SK-N-SH (cell line): ENCODE measurements at regions not wholly inside any gene's neighbourhood (a gene's known extent, or its start where the extent isn't known, plus 50 kb on each side); places are given as distances from the start of the nearest gene placed in this dataset.

ENCODE experiments used
- CTCF ChIA-PET: fragments of 300-600, 350-600 bp; formaldehyde crosslinking; extraction: SDS; loops from one replicate; lab custom pipeline; 2021; lab: Yijun Ruan, JAX
- POLR2A ChIA-PET: fragments of 350-600 bp; sonication (Branson Sonifier 250); formaldehyde crosslinking; extraction: SDS; loops from one replicate; lab custom pipeline; 2020; ENCODE audit warnings: antibody characterized with exemption, inconsistent platforms; lab: Yijun Ruan, JAX
- DNase-seq: peaks from one replicate; pipeline ENCODE4 v3.0.0; 2012
- H2AFZ ChIP-seq: fragments of 200-600 bp; sonication (generic); 2 replicates; pipeline ENCODE4 v1.8.1; 2016; ENCODE audit warnings: antibody characterized with exemption, mild to moderate bottlenecking, low read depth
- H3F3A ChIP-seq: fragments of 200-600 bp; sonication (generic); replicated peaks from 2 replicates; pipeline ENCODE3; 2016; ENCODE audit warnings: antibody characterized with exemption, mild to moderate bottlenecking; ENCODE audit not compliant: insufficient read depth
- H3K27ac ChIP-seq, 2 experiments: fragments of 200-500 bp in 1 of 2; fragments of 200-600 bp in 1 of 2; sonication (Bioruptor generic) in 1 of 2; sonication (generic), shearing (Covaris generic) in 1 of 2; 2 replicates each; pipeline versions ENCODE4 v1.5.1 to v1.6.1; 2014 to 2016; ENCODE audit warnings: low read depth in 2 of 2, inconsistent platforms in 1 of 2, low read length in 1 of 2, mild to moderate bottlenecking in 1 of 2, mixed read lengths in 1 of 2
- H3K27me3 ChIP-seq: fragments of 200-600 bp; sonication (generic), shearing (Covaris generic); 2 replicates; pipeline ENCODE4 v1.6.1; 2016; ENCODE audit warnings: mixed run types; ENCODE audit not compliant: insufficient read depth
- H3K36me3 ChIP-seq, 2 experiments: fragments of 200-500 bp in 1 of 2; fragments of 200-600 bp in 1 of 2; sonication (Bioruptor generic) in 1 of 2; sonication (generic) in 1 of 2; replicated peaks in 1 of 2; 2 replicates each; pipeline versions ENCODE3 to v1.5.1; 2014 to 2016; ENCODE audit warnings: low read length in 1 of 2, mild to moderate bottlenecking in 1 of 2; ENCODE audit not compliant: insufficient read depth in 2 of 2, control insufficient read depth in 1 of 2
- H3K4me1 ChIP-seq, 2 experiments: fragments of 200-500 bp in 1 of 2; fragments of 200-600 bp in 1 of 2; sonication (Bioruptor generic) in 1 of 2; sonication (generic), shearing (Covaris generic) in 1 of 2; 2 replicates each; pipeline versions ENCODE4 v1.5.1 to v1.6.1; 2014 to 2016; ENCODE audit warnings: low read depth in 1 of 2, low read length in 1 of 2, mixed run types in 1 of 2; ENCODE audit not compliant: insufficient read depth in 2 of 2, control insufficient read depth in 1 of 2
- H3K4me2 ChIP-seq: fragments of 200-600 bp; sonication (generic), shearing (Covaris generic); 2 replicates; pipeline ENCODE4 v1.6.1; 2017; ENCODE audit warnings: mixed run types
- H3K4me3 ChIP-seq, 2 experiments: fragments of 200-500 bp in 1 of 2; fragments of 200-600 bp in 1 of 2; sonication (Bioruptor generic) in 1 of 2; sonication (generic), shearing (Covaris generic) in 1 of 2; 2 replicates each; pipeline versions ENCODE4 v1.5.1 to v1.8.1; 2014 to 2016; ENCODE audit warnings: low read depth in 2 of 2, inconsistent platforms in 1 of 2, low read length in 1 of 2, mild to moderate bottlenecking in 1 of 2, mixed read lengths in 1 of 2, moderate library complexity in 1 of 2
- H3K79me2 ChIP-seq: fragments of 200-600 bp; sonication (generic); 2 replicates; pipeline ENCODE4 v1.8.1; 2017; ENCODE audit warnings: mild to moderate bottlenecking; ENCODE audit not compliant: insufficient read depth
- H3K9ac ChIP-seq: fragments of 200-600 bp; sonication (generic); 2 replicates; pipeline ENCODE4 v1.6.1; 2017; ENCODE audit warnings: mixed run types
- H3K9me2 ChIP-seq: fragments of 200-600 bp; sonication (generic); 2 replicates; pipeline ENCODE4 v1.6.1; 2017; ENCODE audit warnings: mixed run types
- H3K9me3 ChIP-seq: fragments of 200-600 bp; sonication (generic); 2 replicates; pipeline ENCODE4 v1.6.1; 2017; ENCODE audit warnings: mixed run types, mild to moderate bottlenecking, moderate library complexity
- H4K20me1 ChIP-seq: fragments of 200-600 bp; sonication (generic); 2 replicates; pipeline ENCODE4 v1.6.1; 2017; ENCODE audit warnings: mild to moderate bottlenecking, mixed run types; ENCODE audit not compliant: insufficient read depth
- CHD2 ChIP-seq: fragments of 150-350 bp; IDR thresholded peaks from 2 replicates; pipeline ENCODE4 v1.6.1; 2018; ENCODE audit warnings: low read length; ENCODE audit not compliant: partially characterized antibody
- CTCF ChIP-seq: fragments of 200-600 bp; sonication (generic); IDR thresholded peaks from 2 replicates; pipeline ENCODE4 v1.6.1; 2017; ENCODE audit warnings: antibody characterized with exemption, mild to moderate bottlenecking, moderate library complexity
- FOSL2 ChIP-seq: IDR thresholded peaks from 2 replicates; pipeline ENCODE4 v1.4.0; 2012; ENCODE audit warnings: low read depth, mild to moderate bottlenecking, moderate library complexity, borderline replicate concordance
- GATA2 ChIP-seq: sonication (generic); formaldehyde crosslinking; IDR thresholded peaks from 2 replicates; pipeline ENCODE4 v1.5.0; 2020; ENCODE audit warnings: mild to moderate bottlenecking, missing genetic modification reagents
- JUND ChIP-seq: IDR thresholded peaks from 2 replicates; pipeline ENCODE4 v1.4.0; 2012
- NRF1 ChIP-seq: IDR thresholded peaks from 2 replicates; pipeline ENCODE4 v1.6.1; 2012; ENCODE audit warnings: low read depth, mild to moderate bottlenecking, low read length
- PBX3 ChIP-seq: IDR thresholded peaks from 2 replicates; pipeline ENCODE4; 2012
- RXRA ChIP-seq: IDR thresholded peaks from 2 replicates; pipeline ENCODE4 v1.4.0; 2012; ENCODE audit warnings: low read depth, mild to moderate bottlenecking, borderline replicate concordance
- TAF1 ChIP-seq: IDR thresholded peaks from 2 replicates; pipeline ENCODE4 v1.6.1; 2012; ENCODE audit warnings: low read depth, mild to moderate bottlenecking, low read length, moderate library complexity, borderline replicate concordance
- TCF12 ChIP-seq: IDR thresholded peaks from 2 replicates; pipeline ENCODE4 v1.4.0; 2012
- YY1 ChIP-seq: IDR thresholded peaks from 2 replicates; pipeline ENCODE4 v1.4.0; 2012; ENCODE audit warnings: low read depth, mild to moderate bottlenecking
- ZBTB33 ChIP-seq: IDR thresholded peaks from 2 replicates; pipeline ENCODE4 v1.4.0; 2012; ENCODE audit warnings: low read depth, borderline replicate concordance
- WGBS: methylation state at CpG from one replicate; pipeline ENCODE4 v1.1.6; 2017; ENCODE audit warnings: low lambda C conversion rate; 5-methylcytosine and 5-hydroxymethylcytosine counted together
- TF ChIP-seq, protein P1 (sequence below): fragments of 150-350 bp; IDR thresholded peaks from 2 replicates; pipeline ENCODE4 v1.6.1; 2016; ENCODE audit warnings: mild to moderate bottlenecking, low read depth, low read length

DNA sequence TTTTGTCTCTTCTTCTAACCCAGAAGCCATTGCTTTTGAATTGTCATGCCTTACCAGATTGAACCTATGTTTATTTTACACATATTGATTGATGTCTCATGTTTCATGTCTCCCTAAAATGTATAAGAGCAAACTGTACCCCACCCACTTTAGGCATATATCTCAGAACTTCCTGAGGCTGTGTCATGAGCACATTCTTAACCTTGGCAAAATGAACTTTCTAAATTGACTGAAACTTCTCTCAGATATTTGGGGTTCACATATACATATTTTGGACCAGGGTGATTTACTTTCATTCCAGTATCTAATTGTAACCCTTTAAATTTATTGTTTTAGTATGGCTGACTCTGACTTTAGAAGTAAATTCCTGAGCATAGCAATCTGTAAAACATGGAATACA lies 723.9 kb upstream of the PCDH20 start (continued):
- TF ChIP-seq, protein P1, sequence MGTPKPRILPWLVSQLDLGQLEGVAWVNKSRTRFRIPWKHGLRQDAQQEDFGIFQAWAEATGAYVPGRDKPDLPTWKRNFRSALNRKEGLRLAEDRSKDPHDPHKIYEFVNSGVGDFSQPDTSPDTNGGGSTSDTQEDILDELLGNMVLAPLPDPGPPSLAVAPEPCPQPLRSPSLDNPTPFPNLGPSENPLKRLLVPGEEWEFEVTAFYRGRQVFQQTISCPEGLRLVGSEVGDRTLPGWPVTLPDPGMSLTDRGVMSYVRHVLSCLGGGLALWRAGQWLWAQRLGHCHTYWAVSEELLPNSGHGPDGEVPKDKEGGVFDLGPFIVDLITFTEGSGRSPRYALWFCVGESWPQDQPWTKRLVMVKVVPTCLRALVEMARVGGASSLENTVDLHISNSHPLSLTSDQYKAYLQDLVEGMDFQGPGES = no peak
- no peak for TF ChIP-seq YY1
- no peak for TF ChIP-seq PBX3
- TF ChIP-seq RXRA = no peak
- TF ChIP-seq TCF12 = no peak
- TF ChIP-seq NRF1 = no peak
- TF ChIP-seq, all 33 proteins: peak for 0

DNA sequence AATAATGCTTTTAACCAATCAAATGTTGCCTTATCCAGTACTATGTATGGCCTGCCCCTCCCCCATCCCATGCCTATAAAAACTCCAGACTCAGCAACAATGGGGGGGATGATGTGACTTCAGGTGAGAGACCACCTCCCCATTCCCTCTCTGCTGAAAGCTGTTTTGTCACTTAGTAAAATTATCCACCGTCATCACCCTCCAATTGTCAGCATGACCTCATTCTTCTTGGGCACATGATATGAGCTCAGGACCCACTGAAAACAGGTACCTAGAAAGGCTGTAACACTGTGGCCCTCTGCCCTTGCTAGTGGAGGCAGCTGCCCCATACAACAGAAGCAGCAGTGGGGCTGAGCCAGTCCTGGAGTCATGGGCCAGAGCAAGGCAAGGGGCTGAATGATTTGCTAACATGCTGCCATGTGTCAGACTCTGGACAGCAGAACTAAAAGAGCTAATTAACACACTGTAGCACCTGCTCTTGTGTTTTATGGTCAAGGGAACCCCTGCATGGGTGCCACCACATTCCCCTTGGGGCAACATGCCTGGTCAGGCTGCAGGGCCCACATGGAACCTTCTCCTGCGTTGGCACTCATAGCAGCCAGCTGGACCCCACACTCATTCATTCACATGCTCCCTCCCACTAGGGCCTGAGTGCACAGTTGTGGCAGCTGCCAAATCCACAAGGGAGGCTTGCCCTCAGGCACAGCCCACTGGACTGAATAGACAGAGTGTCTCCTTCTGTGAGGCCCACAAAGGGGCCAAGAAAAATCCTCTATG lies 722.2 kb upstream of the PCDH20 start:
- Histone ChIP-seq H4K20me1 (no peaks in the 10 kb centered on the region), H3K27ac (no peak overlapping the region)
- POLR2A ChIA-PET = no interaction called here
- TF ChIP-seq ZBTB33 (no peak), JUND (no peak), GATA2 (CRISPR knock-in tag) (no peak), CHD2 (no peak), FOSL2 (no peak), TCF12 (no peak), TAF1 (no peak), CTCF (no peak)
- TF ChIP-seq, all 33 proteins: peak for 0
- Histone ChIP-seq H3K4me1 (no peaks in the 10 kb centered on the region), H2AFZ (no peak overlapping the region), H3K27me3 (no peaks in the 10 kb centered on the region), H3K79me2 (no peaks in the 10 kb centered on the region), H3K9ac (no peak overlapping the region), H3F3A (no peaks in the 10 kb centered on the region), H3K36me3 (no peaks in the 10 kb centered on the region), H3K9me3 (no peaks in the 10 kb centered on the region; the same call in 1 of the 2 replicates), H3K4me3 (no peak overlapping the region), H3K4me2 (no peak overlapping the region), H3K9me2 (no peaks in the 10 kb centered on the region)
- 33% methylated on average over 2 of the region's 2 CpGs for WGBS
- CTCF ChIA-PET = interaction anchor here (1.0 kb wide), 1 partner anchor 17 kb away, joined by 3 read pairs; no protein-coding TSS in a partner anchor
- no peak for DNase-seq
